ENCODE measurements at regions not wholly inside any gene's neighbourhood (a gene's known extent, or its start where the extent isn't known, plus 50 kb on each side); places are given as distances from the start of the nearest gene placed in this dataset.

- no peaks in the 10 kb centered on the region for H3K36me3 Mint-ChIP-seq
- intact Hi-C loops (cut with micrococcal nuclease): no loop called here
Measured at GRCh38 chr12:123038966-123039365, 58.5 kb downstream of the ARL6IP4 start.

GRCh38 chr12:123038486-123038885 is 58.0 kb downstream of the ARL6IP4 start:
- Mint-ChIP-seq H3K4me3 (no peak overlapping the region), H3K27me3 (ENCODE audit: low read depth in 2 of 2) (no peaks in the 10 kb centered on the region), H3K36me3 (no peaks in the 10 kb centered on the region), H3K4me1 (peaks cover 25 to 29% of the 10 kb centered on the region in 2 donors), H3K9me3 (no peaks in the 10 kb centered on the region), H3K27ac (peak overlapping the region in 1 of 2 donors; percentile 54)
- no peak overlapping the region for H3K27ac ChIP-seq (ENCODE audit: low read length)
- DNase-seq (no peak), ATAC-seq (no peak)
- intact Hi-C loops (cut with micrococcal nuclease): no loop called here
- WGBS (ENCODE audit: insufficient coverage): 91% methylated on average over 7 of the region's 7 CpGs
- H3K36me3 ChIP-seq (ENCODE audit: control insufficient read depth, insufficient read depth, low read length): no peaks in the 10 kb centered on the region
- no peak for TF ChIP-seq CTCF (IDR thresholded peaks at IDR 0.05)
- no peaks in the 10 kb centered on the region for H3K27me3 ChIP-seq (ENCODE audit: control insufficient read depth, insufficient read depth, low read length)
- no peak overlapping the region for H3K4me3 ChIP-seq (ENCODE audit: low read length)
- H3K9me3 ChIP-seq (ENCODE audit: control insufficient read depth, insufficient read depth, low read length): no peaks in the 10 kb centered on the region
- peaks cover 19% of the 10 kb centered on the region for H3K4me1 ChIP-seq (ENCODE audit: control insufficient read depth, insufficient read depth, low read length)

More at GRCh38 chr12:123038966-123039365, 58.5 kb downstream of the ARL6IP4 start:
- Mint-ChIP-seq H3K27me3 (ENCODE audit: low read depth in 2 of 2) (no peaks in the 10 kb centered on the region), H3K4me1 (peaks cover 25 to 29% of the 10 kb centered on the region in 2 donors), H3K27ac (peak overlapping the region in 1 of 2 donors; percentile 54), H3K9me3 (no peaks in the 10 kb centered on the region), H3K4me3 (no peak overlapping the region)
- no peak for DNase-seq
- no peak overlapping the region for H3K4me3 ChIP-seq (ENCODE audit: low read length)
- 97% methylated on average over 5 of the region's 6 CpGs for WGBS (ENCODE audit: insufficient coverage)
- no peak for TF ChIP-seq CTCF (IDR thresholded peaks at IDR 0.05)
- no peaks in the 10 kb centered on the region for H3K27me3 ChIP-seq (ENCODE audit: control insufficient read depth, insufficient read depth, low read length)
- no peak overlapping the region for H3K27ac ChIP-seq (ENCODE audit: low read length)
- peaks cover 19% of the 10 kb centered on the region for H3K4me1 ChIP-seq (ENCODE audit: control insufficient read depth, insufficient read depth, low read length)
- ATAC-seq: no peak
- no peaks in the 10 kb centered on the region for H3K9me3 ChIP-seq (ENCODE audit: control insufficient read depth, insufficient read depth, low read length)
- no peaks in the 10 kb centered on the region for H3K36me3 ChIP-seq (ENCODE audit: control insufficient read depth, insufficient read depth, low read length)

- Histone ChIP-seq H3K27ac (ENCODE audit: low read length) (no peak overlapping the region), H3K9me3 (ENCODE audit: control insufficient read depth, insufficient read depth, low read length) (no peaks in the 10 kb centered on the region), H3K36me3 (ENCODE audit: control insufficient read depth, insufficient read depth, low read length) (no peaks in the 10 kb centered on the region), H3K4me1 (ENCODE audit: control insufficient read depth, insufficient read depth, low read length) (peaks cover 19% of the 10 kb centered on the region), H3K4me3 (ENCODE audit: low read length) (no peak overlapping the region), H3K27me3 (ENCODE audit: control insufficient read depth, insufficient read depth, low read length) (no peaks in the 10 kb centered on the region)
- Mint-ChIP-seq H3K4me1 (peaks cover 22 to 28% of the 10 kb centered on the region in 2 donors), H3K27me3 (ENCODE audit: low read depth in 2 of 2) (no peaks in the 10 kb centered on the region), H3K4me3 (no peak overlapping the region), H3K36me3 (no peaks in the 10 kb centered on the region), H3K9me3 (no peaks in the 10 kb centered on the region), H3K27ac (no peak overlapping the region)
- ATAC-seq: no peak
- no peak for TF ChIP-seq CTCF (IDR thresholded peaks at IDR 0.05)
- DNase-seq: no peak
- WGBS (ENCODE audit: insufficient coverage): 93% methylated on average over 6 of the region's 6 CpGs
- intact Hi-C loops (cut with micrococcal nuclease): no loop called here
Measured at GRCh38 chr12:123037791-123038190, 57.3 kb downstream of the ARL6IP4 start.

Measured in natural killer cell (primary cell).